GM23338 (cell line): ENCODE measurements at regions not wholly inside any gene's neighbourhood (a gene's known extent, or its start where the extent isn't known, plus 50 kb on each side); places are given as distances from the start of the nearest gene placed in this dataset.

Experiments used
- CTCF ChIP-seq, 2 experiments: fragments of 200-600 bp in 1 of 2; sonication (generic) in 1 of 2; conservative IDR thresholded peaks; 2 replicates each; pipeline versions ENCODE4 v1.5.1 to v1.6.1; 2016 to 2017; ENCODE audit warnings: antibody characterized with exemption in 2 of 2, low read depth in 2 of 2, mild to moderate bottlenecking in 2 of 2, moderate library complexity in 1 of 2
- EZH2 ChIP-seq: fragments of 200-600 bp; sonication (generic); IDR thresholded peaks from one replicate; pipeline ENCODE4 v1.8.0; 2017; ENCODE audit warnings: antibody characterized with exemption, mild to moderate bottlenecking, low read depth; ENCODE audit not compliant: unreplicated experiment
- EZH2phosphoT487 ChIP-seq: fragments of 200-600 bp; sonication (generic); IDR thresholded peaks from one replicate; pipeline ENCODE4 v1.8.1; 2018; ENCODE audit warnings: antibody characterized with exemption; ENCODE audit not compliant: unreplicated experiment
- NANOG ChIP-seq: IDR thresholded peaks from 2 replicates; pipeline ENCODE4 v1.6.1; 2016; ENCODE audit warnings: antibody characterized with exemption, borderline replicate concordance
- POLR2AphosphoS5 ChIP-seq: IDR thresholded peaks from 2 replicates; pipeline ENCODE4 v1.6.1; 2016; ENCODE audit warnings: antibody characterized with exemption, low read depth

GRCh38 chr14:48747561-48748089, 838.6 kb downstream of the RPS29 start:
- no peak for TF ChIP-seq CTCF (conservative IDR thresholded peaks at IDR 0.05; ENCODE audit: low read depth in 2 of 2)
- TF ChIP-seq POLR2AphosphoS5, result no peak
- TF ChIP-seq NANOG, result no peak
- TF ChIP-seq EZH2phosphoT487, result no peak
- no peak for TF ChIP-seq EZH2
